MCF 10A (cell line): ENCODE measurements at regions not wholly inside any gene's neighbourhood (a gene's known extent, or its start where the extent isn't known, plus 50 kb on each side); places are given as distances from the start of the nearest gene placed in this dataset.
A peak's percentile ranks its signal among the peaks of the same experiment; 100 is the strongest.

Experiments
- BruUV-seq: library from RNA; stranded (reverse); fragments of 400-500 nt; replicated peaks from 2 replicates; lab custom pipeline; 2021; lab: Mats Ljungman, UMichigan
- CTCF ChIA-PET: fragments of 300-600 bp; sonication (Branson Sonifier 250); formaldehyde crosslinking; extraction: SDS; loops from one replicate; lab custom pipeline; 2021; ENCODE audit warnings: antibody characterized with exemption, inconsistent platforms; lab: Yijun Ruan, JAX
- POLR2A ChIA-PET: fragments of 300-600, 350-650 bp; sonication (Branson Sonifier 250); formaldehyde crosslinking; extraction: SDS; loops from one replicate; lab custom pipeline; 2020; ENCODE audit warnings: antibody characterized with exemption, inconsistent platforms; lab: Yijun Ruan, JAX
- DNase-seq: peaks from one replicate; pipeline ENCODE4 v3.0.0-alpha.2; 2018; ENCODE audit not compliant: unreplicated experiment
- H3K27ac Mint-ChIP-seq: one replicate; pipeline ENCODE4 v1.8.0; 2022; ENCODE audit warnings: mild to moderate bottlenecking, low read depth, mixed read lengths; ENCODE audit not compliant: unreplicated experiment
- H3K27me3 Mint-ChIP-seq: one replicate; pipeline ENCODE4 v1.8.0; 2022; ENCODE audit warnings: mixed read lengths; ENCODE audit not compliant: insufficient read depth, unreplicated experiment
- H3K36me3 Mint-ChIP-seq: one replicate; pipeline ENCODE4 v1.8.0; 2022; ENCODE audit warnings: mild to moderate bottlenecking, moderate library complexity, mixed read lengths; ENCODE audit not compliant: insufficient read depth, unreplicated experiment
- H3K4me1 Mint-ChIP-seq: one replicate; pipeline ENCODE4 v1.8.0; 2022; ENCODE audit warnings: mixed read lengths; ENCODE audit not compliant: insufficient read depth, unreplicated experiment
- H3K4me3 Mint-ChIP-seq: one replicate; pipeline ENCODE4 v1.8.0; 2022; ENCODE audit warnings: mild to moderate bottlenecking, moderate library complexity, mixed read lengths; ENCODE audit not compliant: unreplicated experiment
- H3K9me3 Mint-ChIP-seq: one replicate; pipeline ENCODE4 v1.8.0; 2022; ENCODE audit warnings: mixed read lengths; ENCODE audit not compliant: unreplicated experiment
- intact Hi-C: fragments of 100-400 bp; cut with micrococcal nuclease; formaldehyde crosslinking; loops from 2 replicates; pipeline ENCODE4 v1.14.1; 2022
- TF ChIP-seq, protein P1 (sequence below): fragments of 200-600 bp; IDR thresholded peaks from one replicate; pipeline ENCODE4 v1.8.0; 2022; ENCODE audit warnings: antibody characterized with exemption, mild to moderate bottlenecking; ENCODE audit not compliant: unreplicated experiment

DNA sequence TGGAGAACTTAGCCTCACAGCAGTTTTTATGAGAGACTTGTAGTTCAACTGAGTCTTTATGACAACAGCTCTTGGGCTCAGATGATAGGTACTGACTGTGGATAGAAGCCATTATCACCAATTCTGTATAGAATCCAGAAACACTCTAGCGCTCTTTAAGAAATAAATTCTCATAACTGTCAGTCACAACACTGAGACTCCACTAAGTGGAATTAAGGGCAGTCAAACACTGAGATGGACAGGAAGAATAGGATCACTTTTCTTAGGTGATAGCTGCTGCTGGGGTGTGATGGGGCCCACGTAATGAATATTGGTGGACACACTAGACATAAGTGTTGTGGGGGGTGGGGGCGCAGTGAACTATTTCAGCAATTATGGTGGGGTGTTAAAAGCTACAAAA is 1691.8 kb upstream of the LRRTM1 start:
- POLR2A ChIA-PET = no interaction called here
- H3K4me3 Mint-ChIP-seq = no peak overlapping the region
- DNase-seq = no peak
- no peaks in the 10 kb centered on the region for H3K36me3 Mint-ChIP-seq
- CTCF ChIA-PET = no interaction called here
- H3K4me1 Mint-ChIP-seq = no peaks in the 10 kb centered on the region
- H3K27ac Mint-ChIP-seq = no peak overlapping the region
- TF ChIP-seq, protein P1, sequence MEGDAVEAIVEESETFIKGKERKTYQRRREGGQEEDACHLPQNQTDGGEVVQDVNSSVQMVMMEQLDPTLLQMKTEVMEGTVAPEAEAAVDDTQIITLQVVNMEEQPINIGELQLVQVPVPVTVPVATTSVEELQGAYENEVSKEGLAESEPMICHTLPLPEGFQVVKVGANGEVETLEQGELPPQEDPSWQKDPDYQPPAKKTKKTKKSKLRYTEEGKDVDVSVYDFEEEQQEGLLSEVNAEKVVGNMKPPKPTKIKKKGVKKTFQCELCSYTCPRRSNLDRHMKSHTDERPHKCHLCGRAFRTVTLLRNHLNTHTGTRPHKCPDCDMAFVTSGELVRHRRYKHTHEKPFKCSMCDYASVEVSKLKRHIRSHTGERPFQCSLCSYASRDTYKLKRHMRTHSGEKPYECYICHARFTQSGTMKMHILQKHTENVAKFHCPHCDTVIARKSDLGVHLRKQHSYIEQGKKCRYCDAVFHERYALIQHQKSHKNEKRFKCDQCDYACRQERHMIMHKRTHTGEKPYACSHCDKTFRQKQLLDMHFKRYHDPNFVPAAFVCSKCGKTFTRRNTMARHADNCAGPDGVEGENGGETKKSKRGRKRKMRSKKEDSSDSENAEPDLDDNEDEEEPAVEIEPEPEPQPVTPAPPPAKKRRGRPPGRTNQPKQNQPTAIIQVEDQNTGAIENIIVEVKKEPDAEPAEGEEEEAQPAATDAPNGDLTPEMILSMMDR = no peak
- H3K9me3 Mint-ChIP-seq = no peaks in the 10 kb centered on the region
- BruUV-seq = no TSS peak
- intact Hi-C loops = no loop called here
- H3K27me3 Mint-ChIP-seq = no peaks in the 10 kb centered on the region

DNA sequence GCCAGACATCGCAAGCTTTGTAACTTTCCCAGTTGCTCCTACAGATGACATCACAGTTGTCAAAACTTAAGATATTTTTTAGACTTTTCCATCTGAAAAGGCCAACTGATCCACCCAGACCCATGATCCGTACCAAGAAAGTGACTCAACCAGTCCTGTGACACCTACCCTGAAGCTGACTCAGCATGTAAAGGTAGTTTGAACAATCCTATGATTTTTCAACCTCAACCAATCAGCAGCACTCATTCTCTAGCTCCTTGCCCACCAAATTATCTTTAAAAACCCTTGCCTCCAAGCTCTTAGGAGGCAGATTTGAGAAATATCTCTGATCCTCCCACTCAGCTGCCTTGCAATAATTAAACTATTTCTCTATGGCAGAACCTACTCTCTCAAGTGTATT is 1686.7 kb upstream of the LRRTM1 start:
- TF ChIP-seq, protein P1 = no peak
- Mint-ChIP-seq H3K4me3 (no peak overlapping the region), H3K27me3 (no peaks in the 10 kb centered on the region), H3K36me3 (no peaks in the 10 kb centered on the region), H3K4me1 (no peaks in the 10 kb centered on the region), H3K27ac (no peak overlapping the region), H3K9me3 (no peaks in the 10 kb centered on the region)
- no TSS peak for BruUV-seq
- intact Hi-C loops = no loop called here
- CTCF ChIA-PET = interaction anchor here (0.6 to 0.8 kb wide), 3 partner anchors 30 to 1114 kb away, joined by 3 read pairs; no protein-coding TSS in a partner anchor
- POLR2A ChIA-PET = no interaction called here
- DNase-seq = no peak

DNA sequence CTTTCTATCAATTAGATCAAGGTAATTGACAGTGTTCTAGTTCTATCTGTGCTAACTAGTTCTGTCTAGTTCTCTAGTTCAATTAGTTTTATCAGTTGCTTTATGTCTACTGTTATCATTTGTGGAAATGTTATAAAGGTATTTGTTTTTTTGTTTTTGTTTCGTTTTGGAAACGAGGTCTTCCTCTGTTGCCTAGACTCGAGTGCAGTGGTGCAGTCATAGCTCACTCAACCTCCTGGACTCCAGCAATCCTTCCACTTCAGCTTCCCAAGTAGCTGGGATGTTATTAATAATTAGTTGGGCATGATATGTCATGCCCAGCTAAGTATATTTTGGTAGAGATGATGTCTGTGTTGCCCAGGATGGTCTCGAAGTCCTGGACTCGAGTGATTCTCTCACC is 1682.8 kb upstream of the LRRTM1 start:
- Mint-ChIP-seq H3K27me3 (no peaks in the 10 kb centered on the region), H3K36me3 (no peaks in the 10 kb centered on the region), H3K27ac (peak overlapping the region; percentile 36), H3K4me1 (no peaks in the 10 kb centered on the region), H3K9me3 (no peaks in the 10 kb centered on the region), H3K4me3 (no peak overlapping the region)
- TF ChIP-seq, protein P1 = no peak
- ChIA-PET POLR2A (no interaction called here), CTCF (interaction anchor here (0.6 to 0.7 kb wide), 2 partner anchors 104 to 1266 kb away, joined by 3 read pairs; no protein-coding TSS in a partner anchor)
- intact Hi-C loops = no loop called here
- BruUV-seq = no TSS peak
- no peak for DNase-seq

DNA sequence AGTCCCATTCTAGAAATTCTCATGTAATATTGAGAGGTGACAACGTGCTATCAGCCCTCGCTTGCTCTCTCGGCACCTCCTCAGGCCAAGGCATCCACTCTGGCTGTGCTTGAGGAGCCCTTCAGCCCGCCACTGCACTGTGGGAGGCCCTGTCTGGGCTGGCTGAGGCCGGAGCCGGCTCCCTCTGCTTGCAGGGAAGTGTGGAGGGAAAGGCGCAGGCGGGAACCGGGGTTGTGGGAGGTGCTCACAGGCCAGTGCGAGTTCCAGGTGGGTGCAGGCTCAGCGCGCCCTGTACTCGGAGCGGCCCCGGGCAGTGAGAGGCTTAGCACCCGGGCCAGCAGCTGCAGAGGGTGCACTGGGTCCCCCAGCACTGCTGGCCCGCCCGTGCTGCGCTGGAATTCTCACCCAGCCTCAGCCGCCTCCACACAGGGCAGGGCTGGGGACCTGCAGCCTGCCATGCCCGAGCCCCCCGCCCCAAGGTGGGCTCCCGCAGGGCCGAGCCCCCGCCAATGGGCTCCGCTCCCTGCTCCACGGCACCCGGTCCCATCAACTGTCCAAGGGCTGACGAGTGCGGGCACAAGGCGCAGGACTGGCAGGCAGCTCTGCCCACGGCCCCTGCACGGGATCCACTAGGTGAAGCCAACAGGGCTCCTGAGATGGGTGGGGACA is 1680.6 kb upstream of the LRRTM1 start:
- BruUV-seq = no TSS peak
- TF ChIP-seq, protein P1 = no peak
- H3K27me3 Mint-ChIP-seq = no peaks in the 10 kb centered on the region
- no peak overlapping the region for H3K4me3 Mint-ChIP-seq
- H3K36me3 Mint-ChIP-seq = no peaks in the 10 kb centered on the region
- H3K9me3 Mint-ChIP-seq = no peaks in the 10 kb centered on the region
- no peak overlapping the region for H3K27ac Mint-ChIP-seq
- ChIA-PET CTCF (no interaction called here), POLR2A (no interaction called here)
- no peak for DNase-seq
- no peaks in the 10 kb centered on the region for H3K4me1 Mint-ChIP-seq
- intact Hi-C loops = no loop called here
